HepG2 (cell line): ENCODE measurements at regions not wholly inside any gene's neighbourhood (a gene's known extent, or its start where the extent isn't known, plus 50 kb on each side); places are given as distances from the start of the nearest gene placed in this dataset.
"Not testable (repeated sequence)": the region's sequence is repeated elsewhere in the genome, so short reads cannot be mapped to it uniquely, and the experiment has no call there.

ENCODE experiments used
- ATAC-seq: fragments of 200-7000 bp; cut with Tn5 transposase; 3 replicates; pipeline ENCODE4 v1.9.1; 2020; ENCODE audit warnings: mild to moderate bottlenecking, moderate library complexity
- BruUV-seq: library from RNA; stranded (reverse); fragments of 400-500 nt; replicated peaks from 2 replicates; lab custom pipeline; 2021; lab: Mats Ljungman, UMichigan
- CTCF ChIA-PET: fragments of 300-600 bp; formaldehyde crosslinking; extraction: SDS; loops from one replicate; lab custom pipeline; 2021; ENCODE audit warnings: low total read pairs, inconsistent platforms, low intra/inter-chr PET ratio; lab: Yijun Ruan, JAX
- POLR2A ChIA-PET: fragments of 350-600 bp; sonication (Branson Sonifier 250); formaldehyde crosslinking; loops from one replicate; lab custom pipeline; 2020; ENCODE audit warnings: antibody characterized with exemption, inconsistent platforms; lab: Yijun Ruan, JAX
- DNase-seq: peaks from one replicate; pipeline ENCODE4 v3.0.0-alpha.2; 2015; ENCODE audit warnings: low spot score
- FAIRE-seq: peaks from 3 replicates; lab custom pipeline; 2011; peaks lifted over from hg19 to GRCh38; lab: Jason Lieb, UNC
- H2AFZ ChIP-seq: one replicate; pipeline ENCODE4 v1.6.1; 2011; ENCODE audit warnings: low read length, inconsistent platforms
- H3K27ac ChIP-seq: fragments of 300-600 bp; 3 replicates; pipeline ENCODE4 v1.8.0; 2011; ENCODE audit warnings: mixed run types, mild to moderate bottlenecking, mixed read lengths, low read length, inconsistent platforms; ENCODE audit not compliant: insufficient read depth; ENCODE audit errors: extremely low read length
- H3K27me3 ChIP-seq, 2 experiments: fragments of 200-600 bp in 1 of 2; 2 replicates in 1 of 2; 3 replicates in 1 of 2; pipeline versions ENCODE4 v1.6.0 to v1.8.0; 2011; ENCODE audit warnings: low read length in 2 of 2, mild to moderate bottlenecking in 2 of 2, moderate library complexity in 2 of 2, inconsistent platforms in 1 of 2; ENCODE audit not compliant: insufficient read depth in 2 of 2, control insufficient read depth in 1 of 2
- H3K36me3 ChIP-seq, 2 experiments: fragments of 200-600 bp in 1 of 2; replicated peaks in 1 of 2; 2 replicates in 1 of 2; 3 replicates in 1 of 2; pipeline versions ENCODE4 v1.5.1 to v1.8.0; 2011; ENCODE audit warnings: low read length in 2 of 2, inconsistent platforms in 1 of 2; ENCODE audit not compliant: insufficient read depth in 2 of 2, control insufficient read depth in 1 of 2
- H3K4me1 ChIP-seq: 2 replicates; pipeline ENCODE4 v1.5.1; 2012; ENCODE audit warnings: low read length, inconsistent platforms; ENCODE audit not compliant: insufficient read depth
- H3K4me2 ChIP-seq: 2 replicates; pipeline ENCODE4 v1.6.0; 2011; ENCODE audit warnings: low read depth, low read length, inconsistent platforms
- H3K4me3 ChIP-seq, 3 experiments: fragments of 200-600 bp in 1 of 3; sonication (generic), shearing (Covaris generic) in 1 of 3; replicated peaks in 1 of 3; 2 replicates each; pipeline ENCODE4 v1.5.1; 2011 to 2016; ENCODE audit warnings: low read length in 3 of 3, inconsistent platforms in 2 of 3, low read depth in 2 of 3, mild to moderate bottlenecking in 2 of 3, control low read depth in 1 of 3, mixed read lengths in 1 of 3; ENCODE audit not compliant: insufficient read depth in 1 of 3
- H3K79me2 ChIP-seq: one replicate; pipeline ENCODE4 v1.6.1; 2011; ENCODE audit warnings: low read length, inconsistent platforms; ENCODE audit not compliant: insufficient read depth
- H3K9ac ChIP-seq: 2 replicates; pipeline ENCODE4 v1.6.0; 2011; ENCODE audit warnings: mild to moderate bottlenecking, low read depth, low read length, inconsistent platforms; ENCODE audit not compliant: insufficient read depth
- H3K9me3 ChIP-seq: 2 replicates; pipeline ENCODE4 v1.5.1; 2012; ENCODE audit warnings: mild to moderate bottlenecking, low read length
- H4K20me1 ChIP-seq: 2 replicates; pipeline ENCODE4 v1.6.0; 2011; ENCODE audit warnings: inconsistent platforms, mild to moderate bottlenecking, low read length, moderate library complexity; ENCODE audit not compliant: insufficient read depth
- ATF5 ChIP-seq: sonication (generic); formaldehyde crosslinking; IDR thresholded peaks from 2 replicates; pipeline ENCODE4 v1.4.0; 2020; ENCODE audit warnings: mild to moderate bottlenecking, low read depth, missing genetic modification reagents
- TAF15 ChIP-seq: fragments of 200-400 bp; formaldehyde crosslinking; IDR thresholded peaks from one replicate; pipeline ENCODE4 v1.6.1; 2018; ENCODE audit warnings: mild to moderate bottlenecking, low read depth, low read length; ENCODE audit not compliant: poor library complexity, severe bottlenecking
- ZMYM3 ChIP-seq: sonication (generic); formaldehyde crosslinking; IDR thresholded peaks from 2 replicates; pipeline ENCODE4 v1.5.1; 2020; ENCODE audit warnings: mild to moderate bottlenecking, missing genetic modification reagents
- ZNF574 ChIP-seq: sonication (generic); formaldehyde crosslinking; IDR thresholded peaks from 2 replicates; pipeline ENCODE4 v1.4.0; 2020; ENCODE audit warnings: missing genetic modification reagents
- ZNF749 ChIP-seq: sonication (generic); formaldehyde crosslinking; IDR thresholded peaks from 2 replicates; pipeline ENCODE4 v1.8.0; 2022; ENCODE audit warnings: mild to moderate bottlenecking, missing genetic modification reagents, moderate library complexity, borderline replicate concordance
- WGBS: methylation state at CpG from one replicate; pipeline ENCODE4 v1.1.6; 2017; ENCODE audit warnings: low lambda C conversion rate; 5-methylcytosine and 5-hydroxymethylcytosine counted together
- in situ Hi-C: cut with HindIII; loops from 2 replicates; pipeline ENCODE4 v1.10.0; 2017; ENCODE audit warnings: low pct_unique_long_range_greater_than_20kb; ENCODE audit not compliant: extremely low pct_ligation_motif_present
- intact Hi-C: fragments of 100-400 bp; cut with micrococcal nuclease; formaldehyde crosslinking; loops from one replicate; pipeline ENCODE4 v1.10.0; 2022; ENCODE audit not compliant: unreplicated experiment

- TF ChIP-seq ATF5 (CRISPR knock-in tag) = no peak
- no peak for TF ChIP-seq ZNF749 (CRISPR knock-in tag)
- no peak for TF ChIP-seq ZMYM3 (CRISPR knock-in tag)
Observed at GRCh38 chr7:32221736-32222135, 151.5 kb upstream of the PDE1C start (continued).

GRCh38 chr7:32221056-32221455 lies 150.8 kb upstream of the PDE1C start:
- in situ Hi-C loops = no loop called here
- Histone ChIP-seq H3K27ac (no peak overlapping the region), H3K4me2 (no peak overlapping the region), H3K79me2 (no peaks in the 10 kb centered on the region), H4K20me1 (no peaks in the 10 kb centered on the region)
- BruUV-seq = no TSS peak
- WGBS = 81% methylated on average over 2 of the region's 2 CpGs
- intact Hi-C loops = no loop called here
- DNase-seq = no peak
- POLR2A ChIA-PET = no interaction called here
- no peak for TF ChIP-seq ZNF574 (CRISPR knock-in tag)
- no peak for TF ChIP-seq TAF15
- TF ChIP-seq, all 625 proteins: peak for 0
- Histone ChIP-seq H3K36me3 (no peaks in the 10 kb centered on the region), H3K4me3 (no peak overlapping the region), H3K9me3 (no peaks in the 10 kb centered on the region), H3K27me3 (peaks cover 0 to 4% of the 10 kb centered on the region in 2 experiments; a peak in 2 of 5 replicates), H2AFZ (no peak overlapping the region), H3K9ac (no peak overlapping the region), H3K4me1 (no peaks in the 10 kb centered on the region)
- CTCF ChIA-PET = no interaction called here
- ATAC-seq (no peak), FAIRE-seq (no peak)

- H2AFZ ChIP-seq, H3K27ac ChIP-seq, H3K79me2 ChIP-seq, H4K20me1 ChIP-seq, ATAC-seq, H3K27me3 ChIP-seq, H3K36me3 ChIP-seq, H3K4me1 ChIP-seq, H3K4me2 ChIP-seq, DNase-seq, FAIRE-seq, CTCF ChIA-PET, H3K9me3 ChIP-seq, H3K9ac ChIP-seq, intact Hi-C loops, BruUV-seq, H3K4me3 ChIP-seq, POLR2A ChIA-PET: not testable (repeated sequence)
- 0% methylated on average over 1 of the region's 1 CpG for WGBS
- in situ Hi-C loops = loop anchor here (10.0 kb wide), 2 partner anchors 125 to 255 kb away; no protein-coding TSS in a partner anchor
Observed at GRCh38 chr7:32219831-32220230, 149.6 kb upstream of the PDE1C start.
